ENCODE measurements at regions not wholly inside any gene's neighbourhood (a gene's known extent, or its start where the extent isn't known, plus 50 kb on each side); places are given as distances from the start of the nearest gene placed in this dataset.

DNA sequence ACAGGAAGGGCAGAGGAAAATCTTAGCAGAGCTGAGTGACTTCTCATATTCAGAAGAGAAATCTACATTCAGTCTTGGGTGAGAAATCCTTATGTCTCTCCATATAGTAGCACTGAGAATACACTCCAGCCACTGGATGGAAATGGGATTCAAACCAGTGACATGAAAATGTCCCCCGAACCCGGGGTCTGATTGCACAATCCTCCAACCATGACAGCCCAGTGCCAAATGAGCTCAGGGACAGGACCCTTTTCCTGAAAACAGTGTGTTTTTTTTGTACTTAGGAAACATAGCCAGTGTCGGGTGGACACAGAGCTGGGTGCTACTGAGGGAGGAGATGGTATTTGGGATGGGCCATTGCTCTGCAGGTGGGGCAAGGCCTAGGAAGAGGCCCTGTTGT lies 185.6 kb downstream of the CXCL12 start:
- TF ChIP-seq, protein P1, sequence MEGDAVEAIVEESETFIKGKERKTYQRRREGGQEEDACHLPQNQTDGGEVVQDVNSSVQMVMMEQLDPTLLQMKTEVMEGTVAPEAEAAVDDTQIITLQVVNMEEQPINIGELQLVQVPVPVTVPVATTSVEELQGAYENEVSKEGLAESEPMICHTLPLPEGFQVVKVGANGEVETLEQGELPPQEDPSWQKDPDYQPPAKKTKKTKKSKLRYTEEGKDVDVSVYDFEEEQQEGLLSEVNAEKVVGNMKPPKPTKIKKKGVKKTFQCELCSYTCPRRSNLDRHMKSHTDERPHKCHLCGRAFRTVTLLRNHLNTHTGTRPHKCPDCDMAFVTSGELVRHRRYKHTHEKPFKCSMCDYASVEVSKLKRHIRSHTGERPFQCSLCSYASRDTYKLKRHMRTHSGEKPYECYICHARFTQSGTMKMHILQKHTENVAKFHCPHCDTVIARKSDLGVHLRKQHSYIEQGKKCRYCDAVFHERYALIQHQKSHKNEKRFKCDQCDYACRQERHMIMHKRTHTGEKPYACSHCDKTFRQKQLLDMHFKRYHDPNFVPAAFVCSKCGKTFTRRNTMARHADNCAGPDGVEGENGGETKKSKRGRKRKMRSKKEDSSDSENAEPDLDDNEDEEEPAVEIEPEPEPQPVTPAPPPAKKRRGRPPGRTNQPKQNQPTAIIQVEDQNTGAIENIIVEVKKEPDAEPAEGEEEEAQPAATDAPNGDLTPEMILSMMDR (IDR thresholded peaks at IDR 0.05), result no peak
- no peak for TF ChIP-seq NFIC (IDR thresholded peaks at IDR 0.05; ENCODE audit: borderline replicate concordance)
- no peak for TF ChIP-seq FOXJ3 (CRISPR knock-in tag; IDR thresholded peaks at IDR 0.05)
- TF ChIP-seq MXI1 (IDR thresholded peaks at IDR 0.05; ENCODE audit: low read depth, low read length), result no peak
- TF ChIP-seq TAF1 (IDR thresholded peaks at IDR 0.05; ENCODE audit: borderline replicate concordance, low read depth, low read length), result no peak
- TF ChIP-seq SMC3 (IDR thresholded peaks at IDR 0.05; ENCODE audit: low read depth, low read length), result no peak
